PFSK-1 (cell line): ENCODE measurements at regions not wholly inside any gene's neighbourhood (a gene's known extent, or its start where the extent isn't known, plus 50 kb on each side); places are given as distances from the start of the nearest gene placed in this dataset.

Experiments used
- FOXP2 ChIP-seq: optimal IDR thresholded peaks from 2 replicates; pipeline ENCODE3; 2011; ENCODE audit warnings: borderline replicate concordance, control low read depth, inconsistent platforms; ENCODE audit not compliant: insufficient read depth; ENCODE audit errors: extremely low read length, extremely low read depth
- POLR2AphosphoS5 ChIP-seq: IDR thresholded peaks from 2 replicates; pipeline ENCODE4 v1.6.1; 2012; ENCODE audit warnings: low read depth, mild to moderate bottlenecking, control low read depth, low read length, moderate library complexity
- SIN3A ChIP-seq: IDR thresholded peaks from 2 replicates; pipeline ENCODE4 v1.6.1; 2012; ENCODE audit warnings: mild to moderate bottlenecking, low read length, moderate library complexity, borderline replicate concordance; ENCODE audit not compliant: insufficient read depth
- TAF1 ChIP-seq: IDR thresholded peaks from 2 replicates; pipeline ENCODE4 v1.6.1; 2012; ENCODE audit warnings: low read length, control low read depth, borderline replicate concordance; ENCODE audit not compliant: insufficient read depth
- TF ChIP-seq, protein P1 (sequence below), 2 experiments: IDR thresholded peaks; 2 replicates each; pipeline versions ENCODE4 v1.6.1 to v1.8.0; 2011 to 2012; ENCODE audit warnings: low read depth in 2 of 2, low read length in 2 of 2, control low read depth in 1 of 2, inconsistent platforms in 1 of 2, mild to moderate bottlenecking in 1 of 2, moderate library complexity in 1 of 2; ENCODE audit not compliant: insufficient read depth in 1 of 2

DNA sequence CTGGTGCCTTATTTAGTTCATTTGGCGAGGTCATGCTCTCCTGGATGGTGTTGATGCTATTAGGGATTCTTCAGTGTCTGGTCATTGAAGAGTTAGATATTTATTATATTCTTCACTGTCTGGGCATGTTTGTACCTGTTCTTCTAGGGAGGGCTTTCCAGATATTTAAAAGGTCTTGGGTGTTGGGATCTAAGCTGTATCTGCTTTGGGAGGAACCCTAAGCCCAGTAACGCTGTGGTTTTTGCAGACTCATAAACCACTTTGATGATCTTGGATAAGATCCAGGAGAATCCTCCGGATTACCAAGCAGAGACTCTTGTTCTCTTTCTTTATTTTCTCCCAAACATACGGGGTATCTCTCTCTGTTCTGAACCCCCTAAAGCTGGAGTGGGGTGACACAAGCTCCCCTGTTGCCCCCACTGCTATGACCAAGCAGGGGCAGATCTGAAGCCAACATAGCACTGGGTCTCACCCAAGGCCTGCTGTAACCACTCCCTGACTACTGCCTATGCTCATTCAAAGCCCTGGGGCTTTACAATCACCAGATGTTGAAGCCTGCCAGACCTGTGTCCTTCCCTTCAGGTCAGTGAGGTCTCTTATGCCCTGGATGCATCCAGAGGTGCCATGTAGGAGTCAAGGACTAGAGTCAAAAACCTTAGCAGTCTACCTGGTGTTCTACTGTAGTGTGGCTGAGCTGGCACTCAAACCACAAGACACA, 187.6 kb downstream of the GUCY2F start:
- TF ChIP-seq POLR2AphosphoS5 (no peak), FOXP2 (no peak), SIN3A (no peak), TAF1 (no peak)
- TF ChIP-seq, protein P1, sequence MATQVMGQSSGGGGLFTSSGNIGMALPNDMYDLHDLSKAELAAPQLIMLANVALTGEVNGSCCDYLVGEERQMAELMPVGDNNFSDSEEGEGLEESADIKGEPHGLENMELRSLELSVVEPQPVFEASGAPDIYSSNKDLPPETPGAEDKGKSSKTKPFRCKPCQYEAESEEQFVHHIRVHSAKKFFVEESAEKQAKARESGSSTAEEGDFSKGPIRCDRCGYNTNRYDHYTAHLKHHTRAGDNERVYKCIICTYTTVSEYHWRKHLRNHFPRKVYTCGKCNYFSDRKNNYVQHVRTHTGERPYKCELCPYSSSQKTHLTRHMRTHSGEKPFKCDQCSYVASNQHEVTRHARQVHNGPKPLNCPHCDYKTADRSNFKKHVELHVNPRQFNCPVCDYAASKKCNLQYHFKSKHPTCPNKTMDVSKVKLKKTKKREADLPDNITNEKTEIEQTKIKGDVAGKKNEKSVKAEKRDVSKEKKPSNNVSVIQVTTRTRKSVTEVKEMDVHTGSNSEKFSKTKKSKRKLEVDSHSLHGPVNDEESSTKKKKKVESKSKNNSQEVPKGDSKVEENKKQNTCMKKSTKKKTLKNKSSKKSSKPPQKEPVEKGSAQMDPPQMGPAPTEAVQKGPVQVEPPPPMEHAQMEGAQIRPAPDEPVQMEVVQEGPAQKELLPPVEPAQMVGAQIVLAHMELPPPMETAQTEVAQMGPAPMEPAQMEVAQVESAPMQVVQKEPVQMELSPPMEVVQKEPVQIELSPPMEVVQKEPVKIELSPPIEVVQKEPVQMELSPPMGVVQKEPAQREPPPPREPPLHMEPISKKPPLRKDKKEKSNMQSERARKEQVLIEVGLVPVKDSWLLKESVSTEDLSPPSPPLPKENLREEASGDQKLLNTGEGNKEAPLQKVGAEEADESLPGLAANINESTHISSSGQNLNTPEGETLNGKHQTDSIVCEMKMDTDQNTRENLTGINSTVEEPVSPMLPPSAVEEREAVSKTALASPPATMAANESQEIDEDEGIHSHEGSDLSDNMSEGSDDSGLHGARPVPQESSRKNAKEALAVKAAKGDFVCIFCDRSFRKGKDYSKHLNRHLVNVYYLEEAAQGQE (IDR thresholded peaks at IDR 0.05; ENCODE audit: insufficient read depth in 1 of 2, low read depth in 2 of 2, low read length in 2 of 2): no peak

DNA sequence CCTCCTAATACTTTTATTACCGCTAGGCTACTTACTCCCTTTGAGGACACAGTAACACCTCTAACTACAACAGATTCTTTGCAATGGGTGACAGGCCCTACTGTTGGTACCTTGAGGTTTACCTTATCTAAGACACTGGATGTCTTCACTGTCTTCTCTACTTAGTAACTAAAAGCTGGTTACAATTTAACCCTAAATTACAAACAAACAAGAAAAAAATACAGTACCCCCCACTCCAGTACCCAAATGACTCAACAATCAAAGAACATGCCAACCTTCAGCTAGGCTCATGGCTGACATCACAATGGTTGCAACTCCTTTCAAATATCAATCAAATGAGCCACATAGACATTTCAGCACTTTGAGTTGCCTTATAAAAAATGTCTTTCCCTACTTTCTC, 198.0 kb downstream of the GUCY2F start:
- TF ChIP-seq TAF1: no peak
- no peak for TF ChIP-seq POLR2AphosphoS5
- TF ChIP-seq, protein P1 (IDR thresholded peaks at IDR 0.05; ENCODE audit: insufficient read depth in 1 of 2, low read depth in 2 of 2, low read length in 2 of 2): no peak
- no peak for TF ChIP-seq SIN3A
- no peak for TF ChIP-seq FOXP2

DNA sequence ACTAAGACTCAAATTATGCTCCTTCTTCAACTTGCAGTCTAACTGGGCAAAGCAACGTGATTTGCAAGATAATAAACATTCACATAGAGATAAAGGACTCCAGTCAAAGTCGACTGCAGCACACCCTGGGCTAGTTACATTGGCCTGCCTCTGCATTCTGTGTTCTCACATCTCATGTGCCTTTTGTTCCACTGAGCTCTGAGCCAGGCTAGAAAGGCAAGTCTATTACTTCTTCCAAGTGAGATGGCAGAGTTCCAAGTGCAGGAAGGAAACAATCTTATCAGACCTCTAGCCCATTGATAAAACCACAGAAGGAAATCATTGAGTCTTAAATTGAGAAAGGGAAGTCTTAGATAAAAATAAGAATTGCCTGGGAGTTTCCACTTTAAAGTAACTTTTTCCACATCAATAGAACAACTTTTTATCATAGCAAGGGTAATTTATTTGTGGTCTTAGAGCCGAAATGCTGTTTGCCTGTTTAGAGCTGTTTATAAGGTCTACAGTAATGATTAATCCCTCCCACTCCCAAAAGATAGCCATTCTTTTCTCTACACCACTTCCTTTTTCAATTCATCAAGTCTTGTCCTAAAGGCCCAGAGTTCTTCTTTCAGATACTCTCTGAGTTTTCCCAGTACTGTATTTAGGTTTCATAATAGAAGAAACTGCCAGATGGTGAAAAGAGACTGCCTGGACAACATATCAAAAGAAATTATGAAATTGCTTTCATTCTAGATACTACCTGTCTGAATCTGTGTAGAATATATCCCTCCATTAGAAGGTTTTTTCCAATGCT, 200.2 kb downstream of the GUCY2F start:
- TF ChIP-seq, protein P1 (IDR thresholded peaks at IDR 0.05; ENCODE audit: insufficient read depth in 1 of 2, low read depth in 2 of 2, low read length in 2 of 2): no peak
- TF ChIP-seq TAF1 (no peak), POLR2AphosphoS5 (no peak), FOXP2 (no peak), SIN3A (no peak)

DNA sequence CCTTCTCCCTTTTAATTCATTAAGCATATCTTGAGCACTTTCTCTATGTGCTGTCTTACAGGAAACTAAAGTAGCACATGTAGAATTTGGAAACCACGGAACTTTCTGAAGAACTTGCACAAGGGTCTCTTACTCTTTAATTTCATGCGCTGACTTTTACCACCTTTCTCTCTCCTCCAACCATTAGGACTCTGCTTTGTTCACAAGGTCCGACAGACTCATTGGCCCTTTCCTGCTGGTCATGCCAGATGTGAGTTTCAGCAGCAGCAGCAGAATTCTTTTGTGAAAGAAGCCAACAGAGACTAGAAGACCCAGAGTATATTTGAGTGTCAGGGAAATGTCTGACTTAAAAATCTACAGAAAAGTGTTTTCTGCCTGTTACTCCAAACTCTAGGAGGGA, 207.1 kb downstream of the GUCY2F start:
- TF ChIP-seq, protein P1 (IDR thresholded peaks at IDR 0.05; ENCODE audit: insufficient read depth in 1 of 2, low read depth in 2 of 2, low read length in 2 of 2): no peak
- TF ChIP-seq FOXP2 (no peak), POLR2AphosphoS5 (no peak), TAF1 (no peak), SIN3A (no peak)
